ENCODE measurements at regions not wholly inside any gene's neighbourhood (a gene's known extent, or its start where the extent isn't known, plus 50 kb on each side); places are given as distances from the start of the nearest gene placed in this dataset.

DNA sequence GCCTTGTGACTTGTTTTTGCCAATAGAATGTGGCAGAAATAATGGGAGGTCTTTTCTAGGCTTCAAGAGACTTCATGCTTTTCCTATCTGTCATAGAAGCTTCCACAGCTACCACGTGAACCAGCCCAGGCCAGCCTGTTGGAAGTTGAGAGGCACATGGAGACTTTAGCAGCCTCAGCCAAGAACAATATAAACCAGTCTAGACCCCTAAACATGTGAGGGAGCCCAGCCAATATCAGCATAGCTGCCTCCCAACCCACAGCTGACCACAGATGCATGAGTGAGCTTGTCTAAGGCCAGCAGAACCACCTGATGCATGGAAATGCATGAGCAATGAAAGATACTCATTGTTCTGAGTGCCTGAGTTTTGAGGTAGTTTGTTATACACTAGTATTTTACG, 540.7 kb upstream of the BTBD3 start:
- TF ChIP-seq, protein P1, sequence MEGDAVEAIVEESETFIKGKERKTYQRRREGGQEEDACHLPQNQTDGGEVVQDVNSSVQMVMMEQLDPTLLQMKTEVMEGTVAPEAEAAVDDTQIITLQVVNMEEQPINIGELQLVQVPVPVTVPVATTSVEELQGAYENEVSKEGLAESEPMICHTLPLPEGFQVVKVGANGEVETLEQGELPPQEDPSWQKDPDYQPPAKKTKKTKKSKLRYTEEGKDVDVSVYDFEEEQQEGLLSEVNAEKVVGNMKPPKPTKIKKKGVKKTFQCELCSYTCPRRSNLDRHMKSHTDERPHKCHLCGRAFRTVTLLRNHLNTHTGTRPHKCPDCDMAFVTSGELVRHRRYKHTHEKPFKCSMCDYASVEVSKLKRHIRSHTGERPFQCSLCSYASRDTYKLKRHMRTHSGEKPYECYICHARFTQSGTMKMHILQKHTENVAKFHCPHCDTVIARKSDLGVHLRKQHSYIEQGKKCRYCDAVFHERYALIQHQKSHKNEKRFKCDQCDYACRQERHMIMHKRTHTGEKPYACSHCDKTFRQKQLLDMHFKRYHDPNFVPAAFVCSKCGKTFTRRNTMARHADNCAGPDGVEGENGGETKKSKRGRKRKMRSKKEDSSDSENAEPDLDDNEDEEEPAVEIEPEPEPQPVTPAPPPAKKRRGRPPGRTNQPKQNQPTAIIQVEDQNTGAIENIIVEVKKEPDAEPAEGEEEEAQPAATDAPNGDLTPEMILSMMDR (IDR thresholded peaks at IDR 0.05; ENCODE audit: low read depth, low read length, missing control alignments), result no peak
- DNase-seq (ENCODE audit: low read depth), result peak; percentile 74
- no peak overlapping the region for H3K4me3 ChIP-seq (ENCODE audit: low read depth, low read length)
- in situ Hi-C loops (cut with HindIII; ENCODE audit: low sequenced_read_pairs), result no loop called here

DNA sequence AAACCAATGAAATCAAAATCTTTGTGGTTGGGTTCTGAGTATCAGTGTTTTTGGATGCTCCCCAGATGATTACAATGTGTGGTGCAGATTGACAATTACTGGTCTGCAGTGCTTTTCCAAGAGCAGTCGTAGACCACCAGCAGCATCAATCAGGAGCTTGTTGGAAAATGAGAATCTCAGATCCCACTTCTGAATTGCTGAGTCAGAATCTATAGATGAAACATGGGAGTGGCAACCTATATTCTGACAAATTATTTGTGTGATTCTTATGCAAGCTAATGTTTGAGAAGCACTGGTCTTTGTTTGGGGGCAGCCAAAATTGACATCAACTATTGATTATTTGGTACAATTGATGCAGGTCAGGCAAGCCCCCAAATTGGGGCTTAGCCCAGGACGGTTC, 539.9 kb upstream of the BTBD3 start:
- TF ChIP-seq, protein P1 (IDR thresholded peaks at IDR 0.05; ENCODE audit: low read depth, low read length, missing control alignments), result no peak
- in situ Hi-C loops (cut with HindIII; ENCODE audit: low sequenced_read_pairs), result no loop called here
- DNase-seq (ENCODE audit: low read depth), result no peak
- H3K4me3 ChIP-seq (ENCODE audit: low read depth, low read length), result no peak overlapping the region

DNA sequence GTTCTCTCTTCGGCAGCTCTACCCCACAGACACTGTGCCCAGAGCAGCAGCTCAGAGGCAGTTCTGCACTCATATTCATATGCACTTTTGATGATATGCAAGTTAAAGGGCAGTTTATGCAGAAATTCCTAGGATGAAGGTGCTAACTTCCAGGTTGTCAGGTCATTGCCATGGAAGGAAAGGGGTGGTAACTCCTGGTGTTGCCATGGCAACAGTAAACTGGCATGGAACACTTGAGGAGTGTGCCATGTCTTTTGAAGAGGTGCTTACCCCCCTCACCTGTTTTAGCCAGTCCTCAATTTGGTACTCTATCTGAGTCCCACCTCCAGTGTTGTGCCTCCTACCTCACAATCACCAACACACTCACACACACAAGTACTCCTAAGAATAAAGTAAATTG, 539.4 kb upstream of the BTBD3 start:
- in situ Hi-C loops (cut with HindIII; ENCODE audit: low sequenced_read_pairs), result no loop called here
- DNase-seq (ENCODE audit: low read depth), result no peak
- H3K4me3 ChIP-seq (ENCODE audit: low read depth, low read length), result no peak overlapping the region
- TF ChIP-seq, protein P1 (IDR thresholded peaks at IDR 0.05; ENCODE audit: low read depth, low read length, missing control alignments), result no peak

DNA sequence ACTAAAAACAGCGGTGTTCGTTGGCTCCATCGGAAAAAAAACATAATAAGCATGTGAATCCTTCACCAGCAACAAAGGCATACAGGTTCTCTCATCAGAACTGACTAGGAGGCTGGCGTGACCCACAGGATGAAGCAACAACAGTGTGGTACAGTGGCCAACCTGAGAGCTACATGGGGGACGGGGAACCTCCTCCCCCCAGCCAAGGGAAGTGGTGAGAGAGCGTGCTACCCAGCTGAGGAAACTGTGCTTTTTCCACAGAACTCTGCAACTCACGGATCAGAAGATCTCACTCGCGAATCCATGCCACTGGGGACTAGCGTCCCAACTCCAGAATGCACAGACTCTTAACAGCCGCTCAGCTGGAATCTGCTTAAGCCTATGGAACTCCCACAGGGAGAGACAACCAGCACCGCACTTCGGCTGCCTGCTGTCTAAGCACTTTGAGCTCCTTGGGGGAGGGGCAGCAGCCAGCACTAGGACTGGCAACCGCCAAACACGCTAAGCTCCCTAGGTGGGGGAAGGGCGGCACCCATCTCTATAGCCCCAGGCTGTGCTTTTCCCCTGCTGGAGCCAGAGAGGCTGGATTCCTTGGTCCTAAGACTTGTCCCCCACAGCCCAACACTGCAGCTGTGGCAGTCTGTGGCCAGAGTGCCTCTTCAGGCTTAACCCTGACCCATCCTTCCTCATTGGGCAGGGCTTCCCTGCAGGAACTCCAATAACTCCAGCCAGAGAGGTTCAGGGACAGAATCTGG, 538.3 kb upstream of the BTBD3 start:
- H3K4me3 ChIP-seq (ENCODE audit: low read depth, low read length), result no peak overlapping the region
- TF ChIP-seq, protein P1 (IDR thresholded peaks at IDR 0.05; ENCODE audit: low read depth, low read length, missing control alignments), result no peak
- in situ Hi-C loops (cut with HindIII; ENCODE audit: low sequenced_read_pairs), result no loop called here
- no peak for DNase-seq (ENCODE audit: low read depth)

DNA sequence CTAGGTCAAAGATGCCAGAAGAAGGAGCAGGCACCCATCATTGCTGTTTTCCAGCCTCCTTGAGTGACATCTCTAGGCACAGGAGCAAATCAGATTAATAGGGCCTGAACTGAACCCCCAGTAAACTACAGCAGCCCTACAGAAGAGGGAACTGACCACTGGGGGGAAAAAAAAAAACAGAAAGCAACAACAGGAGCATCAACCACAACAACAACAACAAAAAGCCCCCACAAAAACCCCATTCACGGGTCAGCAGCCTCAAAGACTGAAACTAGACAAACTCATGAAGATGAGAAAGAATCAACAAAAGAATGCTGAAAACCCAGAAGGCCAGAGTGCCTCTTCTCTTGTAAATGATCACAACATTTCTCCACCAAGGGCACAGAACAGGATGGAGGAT, 537.4 kb upstream of the BTBD3 start:
- no peak for DNase-seq (ENCODE audit: low read depth)
- in situ Hi-C loops (cut with HindIII; ENCODE audit: low sequenced_read_pairs), result no loop called here
- H3K4me3 ChIP-seq (ENCODE audit: low read depth, low read length), result no peak overlapping the region
- TF ChIP-seq, protein P1 (IDR thresholded peaks at IDR 0.05; ENCODE audit: low read depth, low read length, missing control alignments), result no peak

DNA sequence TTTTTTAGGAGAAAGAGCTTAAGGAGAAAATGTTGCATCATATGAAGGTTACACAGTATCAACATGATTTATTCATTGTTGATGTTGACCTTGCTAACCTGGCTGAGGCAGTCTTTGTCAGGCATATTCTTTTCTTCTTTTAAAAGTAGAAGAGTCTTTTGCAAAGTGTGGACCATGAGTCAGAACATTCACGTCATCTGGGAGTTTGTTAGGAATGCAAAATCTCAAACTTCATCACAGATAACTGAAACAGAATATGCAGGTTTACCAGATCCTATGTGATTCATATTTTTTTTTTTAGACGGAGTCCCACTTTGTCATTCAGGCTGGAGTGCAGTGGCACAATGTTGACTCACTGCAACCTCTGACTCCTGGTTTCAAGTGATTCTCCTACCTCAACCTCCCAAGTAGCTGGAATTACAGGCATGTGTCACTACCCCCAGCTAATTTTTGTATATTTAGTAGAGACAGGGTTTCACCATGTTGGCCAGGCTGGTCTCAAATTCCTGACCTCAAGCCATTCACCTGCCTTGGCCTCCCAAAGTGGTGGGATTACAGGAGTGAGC, 530.4 kb upstream of the BTBD3 start:
- DNase-seq (ENCODE audit: low read depth), result peak; percentile 72
- in situ Hi-C loops (cut with HindIII; ENCODE audit: low sequenced_read_pairs), result no loop called here
- TF ChIP-seq, protein P1 (IDR thresholded peaks at IDR 0.05; ENCODE audit: low read depth, low read length, missing control alignments), result no peak
- H3K4me3 ChIP-seq (ENCODE audit: low read depth, low read length), result no peak overlapping the region

All from astrocyte of the cerebellum (primary cell).